Left lung (tissue), 4 donors: ENCODE measurements at regions not wholly inside any gene's neighbourhood (a gene's known extent, or its start where the extent isn't known, plus 50 kb on each side); places are given as distances from the start of the nearest gene placed in this dataset.

Experiments used
- ATAC-seq: fragments of 200-7000 bp; cut with Tn5 transposase; one replicate; pipeline ENCODE4 v1.9.1; 2020; ENCODE audit warnings: moderate library complexity
- DNase-seq, 4 donors: peaks; one replicate each; pipeline ENCODE4 v3.0.0-alpha.2; 2013 to 2020
- H3K27ac ChIP-seq, 2 donors: fragments of 200-600 bp; sonication (generic) in 1 of 2; one replicate each; pipeline versions ENCODE4 v1.5.0 to v1.8.0; 2020 to 2021
- H3K27me3 ChIP-seq, 2 donors: fragments of 200-600 bp; sonication (generic) in 1 of 2; one replicate each; pipeline versions ENCODE4 v1.5.0 to v1.8.0; 2020 to 2021
- H3K36me3 ChIP-seq, 2 donors: fragments of 200-600 bp; sonication (generic) in 1 of 2; one replicate each; pipeline versions ENCODE4 v1.5.0 to v1.8.0; 2020 to 2021
- H3K4me1 ChIP-seq, 2 donors: fragments of 200-600 bp; one replicate each; pipeline ENCODE4 v1.8.0; 2021
- H3K4me3 ChIP-seq, 2 donors: fragments of 200-600 bp; sonication (generic) in 1 of 2; one replicate each; pipeline versions ENCODE4 v1.5.0 to v1.8.0; 2020 to 2021; ENCODE audit warnings: mild to moderate bottlenecking in 1 of 2
- H3K9me3 ChIP-seq, 2 donors: fragments of 200-600 bp; sonication (generic) in 1 of 2; one replicate each; pipeline versions ENCODE4 v1.5.0 to v1.8.0; 2020 to 2021
- CTCF ChIP-seq, 2 donors: fragments of 200-600 bp; sonication (generic) in 1 of 2; IDR thresholded peaks; one replicate each; pipeline versions ENCODE4 v1.5.0 to v1.8.0; 2021; ENCODE audit warnings: antibody characterized with exemption in 2 of 2
- intact Hi-C, 2 donors: fragments of 100-400 bp; cut with DNase I; formaldehyde crosslinking; loops; one replicate each; pipeline versions ENCODE4 v1.11.2 to v1.14.2; 2022
- donor health status: DM: no; HTN: yes; CAD: no.
- donor health status: DM: no; HTN: no; CAD: no.

GRCh38 chr4:153997516-153997915 is 208.6 kb upstream of the SFRP2 start:
- TF ChIP-seq CTCF (IDR thresholded peaks at IDR 0.05): no peak
- Histone ChIP-seq H3K36me3 (no peaks in the 10 kb centered on the region), H3K4me1 (no peaks in the 10 kb centered on the region), H3K4me3 (no peak overlapping the region), H3K9me3 (peaks cover 0 to 15% of the 10 kb centered on the region in 2 donors), H3K27me3 (no peaks in the 10 kb centered on the region), H3K27ac (no peak overlapping the region)
- DNase-seq: no peak
- intact Hi-C loops: no loop called here
- ATAC-seq: no peak

GRCh38 chr4:153989505-153989904 is 200.6 kb upstream of the SFRP2 start:
- Histone ChIP-seq H3K27ac (no peak overlapping the region), H3K27me3 (no peaks in the 10 kb centered on the region), H3K9me3 (peaks cover 0 to 3% of the 10 kb centered on the region in 2 donors), H3K4me3 (no peak overlapping the region), H3K36me3 (no peaks in the 10 kb centered on the region), H3K4me1 (no peaks in the 10 kb centered on the region)
- no peak for ATAC-seq
- TF ChIP-seq CTCF (IDR thresholded peaks at IDR 0.05): no peak
- intact Hi-C loops: no loop called here
- no peak for DNase-seq

- Histone ChIP-seq H3K27ac (no peak overlapping the region), H3K9me3 (peaks cover 0 to 3% of the 10 kb centered on the region in 2 donors), H3K27me3 (no peaks in the 10 kb centered on the region), H3K4me1 (no peaks in the 10 kb centered on the region), H3K4me3 (no peak overlapping the region), H3K36me3 (no peaks in the 10 kb centered on the region)
- ATAC-seq (no peak), DNase-seq (no peak)
- no peak for TF ChIP-seq CTCF (IDR thresholded peaks at IDR 0.05)
- intact Hi-C loops: no loop called here
Observed at GRCh38 chr4:153988492-153989363, 199.8 kb upstream of the SFRP2 start.

GRCh38 chr4:153987291-153987690 is 198.4 kb upstream of the SFRP2 start:
- Histone ChIP-seq H3K9me3 (peaks cover 0 to 3% of the 10 kb centered on the region in 2 donors), H3K27ac (no peak overlapping the region), H3K4me1 (no peaks in the 10 kb centered on the region), H3K4me3 (no peak overlapping the region), H3K27me3 (no peaks in the 10 kb centered on the region), H3K36me3 (no peaks in the 10 kb centered on the region)
- intact Hi-C loops: no loop called here
- no peak for TF ChIP-seq CTCF (IDR thresholded peaks at IDR 0.05)
- DNase-seq (no peak), ATAC-seq (peak; percentile 32)

GRCh38 chr4:153976954-153977353 is 188.1 kb upstream of the SFRP2 start:
- no peak for DNase-seq
- Histone ChIP-seq H3K4me1 (no peaks in the 10 kb centered on the region), H3K4me3 (no peak overlapping the region), H3K27me3 (no peaks in the 10 kb centered on the region), H3K36me3 (no peaks in the 10 kb centered on the region), H3K27ac (no peak overlapping the region), H3K9me3 (peaks cover 0 to 14% of the 10 kb centered on the region in 2 donors)
- TF ChIP-seq CTCF (IDR thresholded peaks at IDR 0.05): no peak
- intact Hi-C loops: no loop called here
- ATAC-seq: no peak
